GM19043 (cell line): ENCODE measurements at regions not wholly inside any gene's neighbourhood (a gene's known extent, or its start where the extent isn't known, plus 50 kb on each side); places are given as distances from the start of the nearest gene placed in this dataset.

ENCODE experiments used
- ATAC-seq: cut with Tn5 transposase; IDR thresholded peaks from one replicate; pipeline ENCODE4 v1.9.1; 2021; ENCODE audit warnings: low read depth; ENCODE audit not compliant: unreplicated experiment

DNA sequence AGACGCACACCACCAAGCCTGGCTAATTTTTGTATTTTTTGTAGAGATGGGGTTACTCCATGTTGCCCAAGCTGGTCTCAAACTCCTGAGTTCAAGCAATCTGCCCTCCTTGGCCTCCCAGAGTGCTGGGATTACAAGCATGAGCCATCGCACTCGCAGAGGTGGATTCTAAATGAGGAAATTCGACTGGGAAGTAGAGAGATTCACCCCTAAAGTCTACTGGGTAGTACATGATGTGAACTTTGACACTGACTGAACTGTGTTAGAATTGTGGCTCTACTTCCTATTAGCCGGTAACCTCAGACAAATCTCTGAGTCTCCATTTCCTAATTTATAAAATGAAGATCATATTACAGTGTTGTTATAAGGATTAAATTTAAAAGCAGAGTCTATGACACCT is 276.0 kb upstream of the NR5A2 start:
- no peak for ATAC-seq

DNA sequence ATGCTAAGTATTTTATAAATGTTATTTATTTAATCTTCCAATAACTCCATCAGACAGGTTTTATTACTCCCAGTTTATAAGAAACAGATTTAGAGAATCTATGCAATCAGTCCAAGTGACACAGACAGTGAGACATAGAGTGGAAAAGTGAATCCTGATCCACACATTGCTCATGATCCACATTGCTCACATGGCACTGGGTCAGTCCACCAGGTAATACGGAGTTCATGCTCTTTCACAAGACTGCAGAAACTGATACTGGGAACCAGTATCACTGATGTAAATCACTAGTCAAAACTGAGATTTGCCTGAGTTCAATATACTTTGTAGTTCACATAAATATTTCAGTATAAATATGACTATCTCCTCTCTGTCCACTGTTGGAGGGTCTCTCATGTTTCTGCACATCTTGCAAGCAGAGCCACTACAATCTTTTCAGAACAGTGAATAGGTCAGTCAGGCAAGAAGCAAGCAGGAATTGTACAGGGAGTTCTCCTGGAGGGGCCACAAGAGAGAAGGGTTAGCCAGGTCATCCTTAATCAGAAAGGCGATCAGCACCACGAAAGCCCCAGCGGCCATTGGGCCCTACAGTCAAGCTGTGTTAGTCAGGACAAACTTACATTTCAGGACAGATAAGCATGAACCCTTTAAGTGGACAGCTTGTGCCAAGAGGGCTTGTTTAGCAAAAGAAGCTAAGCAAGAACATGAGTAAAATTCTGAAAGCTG is 275.4 kb upstream of the NR5A2 start:
- no peak for ATAC-seq

DNA sequence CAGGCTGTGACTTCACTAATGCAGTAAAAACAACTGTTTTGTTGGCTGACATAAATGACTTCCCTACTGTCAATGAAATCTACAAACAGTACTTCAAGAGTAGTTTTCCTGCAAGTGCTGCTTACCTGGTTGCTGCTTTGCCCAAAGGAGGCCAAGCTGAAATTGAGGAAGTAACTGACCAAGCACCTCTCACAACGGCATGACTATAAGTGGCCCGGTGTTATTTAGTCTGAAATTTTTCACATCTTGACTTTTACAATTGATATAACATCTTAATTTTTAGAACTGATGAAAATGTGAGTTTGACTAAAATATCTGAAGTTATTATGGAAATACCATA is 274.9 kb upstream of the NR5A2 start:
- ATAC-seq: no peak

DNA sequence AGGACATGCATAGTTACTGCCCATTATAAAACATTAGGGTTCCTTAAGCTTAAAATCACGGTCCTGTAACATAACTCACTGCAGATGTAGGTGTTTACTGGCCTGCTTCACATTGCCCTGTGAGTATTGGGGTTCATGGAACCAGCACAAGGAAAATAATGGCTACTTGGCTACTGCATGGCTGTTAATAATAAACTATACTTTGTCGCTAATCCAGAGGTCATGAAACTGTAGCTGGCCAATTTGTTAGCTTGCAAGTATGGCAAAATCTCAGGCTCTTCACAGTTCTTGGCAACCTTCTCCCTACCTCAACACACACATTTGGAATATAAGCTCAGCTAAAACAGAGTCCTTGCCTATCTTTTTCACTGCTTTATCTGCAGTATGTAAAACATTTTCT is 274.0 kb upstream of the NR5A2 start:
- no peak for ATAC-seq

DNA sequence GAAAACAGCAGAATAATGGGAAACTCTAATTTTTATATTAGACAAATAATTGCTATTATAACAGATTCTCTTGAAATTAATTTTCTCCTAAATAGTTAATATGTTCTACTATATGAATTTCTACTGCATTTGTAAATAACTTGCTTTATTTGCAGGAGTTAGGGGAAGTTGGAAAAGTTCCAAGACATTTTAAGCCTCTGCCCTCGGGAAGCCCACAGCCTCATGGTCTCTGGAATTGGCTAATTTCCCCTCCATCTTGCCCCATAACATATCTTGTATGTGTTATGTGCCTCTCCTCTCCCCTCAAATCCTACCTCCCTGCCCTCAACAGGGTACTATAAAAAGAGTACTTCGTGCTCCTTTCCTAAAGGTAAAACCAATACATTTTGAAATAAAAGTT is 271.4 kb upstream of the NR5A2 start:
- ATAC-seq: no peak

DNA sequence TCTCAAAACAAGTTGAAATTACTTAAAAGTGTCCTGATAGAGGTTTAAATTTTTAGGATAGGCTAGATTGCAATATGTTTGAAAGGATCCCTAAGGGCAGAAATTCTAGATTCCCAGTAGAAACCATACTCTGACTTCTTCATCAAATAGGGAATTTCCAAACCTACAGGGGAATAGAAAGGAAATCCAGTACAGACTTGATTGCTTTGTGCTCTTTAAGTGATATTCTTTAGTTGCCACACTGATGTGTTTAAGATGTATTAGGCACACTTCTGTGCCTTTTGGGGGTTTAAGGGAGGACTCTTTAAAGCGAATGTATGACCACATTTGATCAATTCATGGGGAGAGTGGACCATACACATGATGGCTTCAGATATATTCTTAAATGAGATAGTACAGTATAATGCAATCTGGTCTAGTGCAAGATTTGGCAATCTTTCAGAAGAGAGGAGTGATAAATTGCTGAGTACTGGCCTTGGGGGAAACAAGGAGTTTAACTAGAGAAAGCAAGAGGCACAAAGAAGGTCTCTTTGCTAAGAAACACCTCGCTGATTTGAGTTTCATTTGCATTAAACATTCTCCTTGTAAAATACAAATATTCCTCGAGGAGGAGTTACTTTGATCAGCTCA is 268.8 kb upstream of the NR5A2 start:
- ATAC-seq: no peak

DNA sequence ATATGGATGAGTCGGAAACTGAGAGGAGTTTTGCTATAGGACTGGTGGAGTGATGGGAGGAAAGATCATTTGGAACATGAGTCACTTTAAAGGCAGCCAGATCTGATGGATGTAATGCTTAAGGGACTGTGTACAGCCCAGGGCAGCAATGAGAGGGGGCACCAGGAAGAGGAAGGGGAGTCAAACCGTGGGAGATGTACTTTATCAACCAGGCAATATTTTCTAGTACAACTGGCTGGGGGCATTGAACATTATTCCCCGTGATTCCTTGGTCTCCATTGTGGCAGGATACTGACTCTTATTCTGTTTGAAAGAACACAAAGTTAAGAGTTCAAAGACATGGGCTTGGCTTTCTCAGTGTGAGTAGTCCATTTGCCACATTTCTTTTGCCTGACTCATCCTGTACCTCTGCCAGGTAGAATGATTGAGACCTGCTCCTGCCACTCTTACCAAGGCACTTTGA is 268.2 kb upstream of the NR5A2 start:
- ATAC-seq: no peak

DNA sequence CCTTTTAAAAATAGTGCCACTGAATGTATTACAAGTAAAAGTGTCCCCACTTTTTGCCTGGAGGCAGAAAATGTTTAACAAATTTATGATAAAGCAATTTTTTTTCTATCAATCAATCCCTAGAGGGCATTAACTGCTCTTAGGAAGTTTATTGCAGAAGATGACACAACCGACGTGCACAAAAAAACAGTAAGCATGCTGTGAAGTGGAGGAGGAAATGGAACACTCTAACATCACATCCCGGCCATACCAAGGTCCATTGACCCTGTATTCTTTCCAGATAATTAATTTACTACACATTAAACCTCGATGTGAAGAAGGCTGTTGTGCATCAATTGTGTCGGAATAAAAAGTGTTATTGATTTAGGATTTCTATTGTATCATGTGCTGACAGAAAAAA is 264.9 kb upstream of the NR5A2 start:
- no peak for ATAC-seq

DNA sequence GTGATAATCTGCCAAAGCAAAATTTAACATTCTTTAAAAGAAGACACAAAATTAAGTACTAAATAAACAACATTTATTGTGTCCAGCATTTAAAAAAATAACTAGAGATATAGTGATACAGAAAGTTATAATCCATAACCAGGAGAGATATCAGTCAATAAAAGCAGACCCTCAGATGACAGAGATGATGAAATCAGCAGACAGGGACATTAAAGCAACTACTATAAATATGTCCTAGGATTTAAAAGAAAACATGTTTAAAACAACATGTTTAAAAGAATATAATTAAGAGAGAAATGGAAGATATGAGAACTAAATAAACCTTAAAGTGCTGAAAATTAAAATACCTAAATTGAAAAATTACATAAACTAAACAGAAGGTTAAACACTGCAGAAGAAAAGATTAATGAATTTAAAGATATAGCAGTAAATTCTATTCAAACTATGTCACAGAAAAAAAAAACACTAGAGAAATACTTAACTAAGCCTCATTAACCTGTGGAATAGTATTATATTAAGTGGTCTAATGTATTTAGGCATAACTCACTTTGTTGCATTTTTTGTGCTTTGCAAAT is 261.2 kb upstream of the NR5A2 start:
- ATAC-seq: no peak

DNA sequence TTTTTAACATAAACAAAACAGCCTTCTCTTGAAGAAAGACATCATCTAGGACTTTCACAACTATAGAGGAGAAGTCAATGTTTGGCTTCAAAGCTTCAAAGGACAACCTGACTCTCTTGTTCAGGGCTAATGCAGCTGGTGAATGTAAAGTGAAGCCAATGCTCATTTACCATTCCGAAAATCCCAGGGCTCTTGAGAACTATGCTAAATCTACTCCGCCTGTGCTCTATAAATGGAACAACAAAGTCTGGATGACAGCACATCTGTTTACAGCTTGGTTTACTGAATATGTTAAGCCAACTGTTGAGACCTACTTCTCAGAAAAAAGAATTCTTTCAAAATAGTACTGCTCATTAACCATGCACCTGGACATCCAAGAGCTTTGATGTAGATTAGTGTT is 259.8 kb upstream of the NR5A2 start:
- ATAC-seq: no peak

DNA sequence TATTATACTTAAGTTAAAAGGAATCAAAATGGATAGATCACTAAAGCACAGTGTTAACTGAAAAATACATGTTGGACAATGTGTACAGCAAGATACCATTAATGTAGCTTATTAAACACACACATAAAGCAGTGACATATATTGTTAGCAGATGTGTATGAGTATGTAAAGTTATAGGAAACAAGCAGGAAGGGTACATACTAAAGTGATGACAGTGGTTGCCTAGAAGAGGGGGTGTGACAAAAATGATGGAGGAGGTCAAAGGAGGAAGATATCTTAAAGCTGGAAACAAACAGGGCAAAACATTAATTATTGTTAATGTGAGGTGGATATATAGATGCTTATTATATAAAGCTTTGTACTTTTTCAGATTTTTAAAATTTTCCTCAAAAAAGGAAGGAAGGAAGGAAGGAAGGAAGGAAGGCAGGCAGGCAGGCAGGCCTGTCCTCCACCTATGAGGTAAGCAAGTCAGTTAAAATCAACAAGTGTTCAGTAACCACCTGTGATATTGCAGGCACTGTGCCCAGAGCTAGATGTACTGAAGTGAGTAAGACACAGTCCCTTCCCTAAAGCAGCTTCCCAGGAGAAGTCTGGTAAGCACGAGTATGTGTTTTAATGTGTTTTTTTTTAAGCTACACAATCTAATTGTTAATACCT is 252.9 kb upstream of the NR5A2 start:
- ATAC-seq: no peak

DNA sequence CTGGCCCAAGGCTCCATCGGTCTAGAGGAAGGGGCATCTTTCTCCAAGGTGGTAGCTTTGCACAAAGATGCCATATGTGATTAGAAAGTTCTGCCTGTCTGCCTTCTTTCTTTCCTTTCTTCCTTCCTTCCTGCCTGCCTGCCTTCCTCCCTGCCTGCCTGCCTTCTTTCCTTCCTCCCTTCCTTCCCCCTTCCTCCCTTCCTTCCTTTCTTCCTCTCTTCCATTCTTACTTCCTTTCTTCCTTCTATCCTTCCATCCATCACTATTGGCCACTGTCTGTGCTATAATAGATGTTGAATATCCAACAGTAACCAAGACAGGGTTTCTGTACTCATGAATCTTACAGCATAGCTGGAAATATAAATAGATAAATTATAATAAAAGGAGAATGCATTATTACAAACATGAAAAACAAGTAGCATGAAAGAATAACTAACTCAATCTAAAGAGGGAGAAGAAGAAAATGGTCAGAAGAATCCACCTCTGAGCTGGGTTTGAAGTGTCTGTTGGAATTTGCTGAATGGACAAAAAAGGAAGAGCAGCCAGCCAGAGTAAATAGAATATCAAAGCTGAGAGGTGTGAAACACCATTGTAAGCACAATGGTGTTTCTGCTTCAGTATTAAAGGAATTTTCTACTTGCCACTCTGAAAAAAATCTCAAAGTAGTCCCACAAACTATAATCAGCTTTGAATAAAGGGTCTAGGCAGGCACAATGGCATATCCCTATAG is 250.6 kb upstream of the NR5A2 start:
- ATAC-seq: no peak

DNA sequence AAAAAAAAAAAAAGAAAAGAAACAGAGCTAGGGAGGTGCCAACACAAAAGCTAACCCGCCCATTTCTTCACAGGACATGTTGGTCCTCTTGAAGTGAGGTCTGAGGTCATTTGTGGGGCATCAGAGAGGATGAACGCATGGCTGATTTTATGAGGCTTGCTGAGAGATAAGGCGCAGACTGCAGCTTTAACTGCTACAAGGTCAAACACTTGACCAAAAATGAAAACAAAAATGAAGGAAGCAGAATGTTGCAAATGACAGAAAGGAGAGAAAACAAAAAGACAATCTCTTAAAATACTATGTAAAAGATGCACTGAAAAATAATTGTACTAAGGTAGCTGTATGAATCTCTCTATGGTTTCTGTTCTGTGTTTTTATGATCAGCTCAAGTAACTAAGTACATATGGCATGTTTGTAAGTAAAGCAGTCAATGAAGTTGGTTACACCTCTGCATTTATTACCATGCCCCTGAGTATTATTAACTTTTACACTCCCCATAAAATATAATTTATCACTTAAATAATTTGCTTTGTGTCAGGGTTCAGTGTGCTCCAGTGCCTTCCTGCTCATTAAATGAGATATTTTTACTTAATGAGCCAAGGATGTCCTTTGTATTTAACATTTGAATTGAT is 249.1 kb upstream of the NR5A2 start:
- ATAC-seq: no peak

DNA sequence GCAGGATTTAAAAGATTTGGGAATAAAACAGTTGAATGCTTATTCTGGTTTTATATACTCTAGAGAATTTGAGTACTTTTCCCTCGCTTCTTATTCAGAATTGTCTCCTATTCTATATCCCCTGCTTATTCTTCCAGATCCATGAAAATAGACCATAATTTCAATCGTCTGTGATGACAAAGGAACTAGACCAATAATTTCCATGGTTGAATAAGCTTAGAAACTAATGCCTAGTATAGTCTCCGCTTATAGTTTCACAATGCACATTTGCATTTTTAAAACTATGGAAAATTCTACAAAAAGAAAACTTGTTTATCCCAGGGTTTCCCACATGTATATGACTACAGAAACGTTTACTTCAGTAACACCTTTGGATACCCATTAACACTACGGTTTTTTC is 247.4 kb upstream of the NR5A2 start:
- no peak for ATAC-seq

DNA sequence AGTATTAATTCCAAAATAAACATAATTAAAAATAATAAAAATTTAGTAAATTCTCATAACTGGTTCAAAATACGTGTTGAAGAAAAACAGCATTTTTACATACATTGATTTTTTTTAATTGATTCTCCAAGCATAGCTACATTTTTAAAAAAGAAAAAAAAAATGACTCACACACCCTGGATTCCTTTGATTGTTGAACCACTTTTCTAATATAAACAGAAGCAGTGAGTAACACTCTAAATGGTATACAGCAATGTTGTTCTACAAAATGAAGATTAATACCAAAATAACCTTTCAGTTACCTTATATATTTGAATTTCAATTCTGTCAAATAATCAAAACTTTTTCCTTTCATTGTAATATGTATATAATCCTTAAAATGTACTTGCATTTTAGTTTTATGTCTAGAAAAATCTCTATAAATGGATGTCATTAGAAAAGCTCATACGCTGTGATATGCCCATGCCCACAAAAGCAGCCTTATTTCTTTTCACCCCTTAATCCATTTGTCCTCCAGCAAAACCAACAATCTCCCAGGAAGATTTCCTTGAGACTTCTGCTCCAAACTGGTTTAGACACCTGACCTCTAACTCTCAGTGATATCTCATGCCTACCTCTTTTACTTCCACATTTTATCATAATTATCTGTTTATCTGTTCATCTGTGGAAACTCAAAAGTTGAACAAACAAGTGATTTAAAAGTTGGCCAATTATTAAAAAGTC is 246.4 kb upstream of the NR5A2 start:
- ATAC-seq: no peak

DNA sequence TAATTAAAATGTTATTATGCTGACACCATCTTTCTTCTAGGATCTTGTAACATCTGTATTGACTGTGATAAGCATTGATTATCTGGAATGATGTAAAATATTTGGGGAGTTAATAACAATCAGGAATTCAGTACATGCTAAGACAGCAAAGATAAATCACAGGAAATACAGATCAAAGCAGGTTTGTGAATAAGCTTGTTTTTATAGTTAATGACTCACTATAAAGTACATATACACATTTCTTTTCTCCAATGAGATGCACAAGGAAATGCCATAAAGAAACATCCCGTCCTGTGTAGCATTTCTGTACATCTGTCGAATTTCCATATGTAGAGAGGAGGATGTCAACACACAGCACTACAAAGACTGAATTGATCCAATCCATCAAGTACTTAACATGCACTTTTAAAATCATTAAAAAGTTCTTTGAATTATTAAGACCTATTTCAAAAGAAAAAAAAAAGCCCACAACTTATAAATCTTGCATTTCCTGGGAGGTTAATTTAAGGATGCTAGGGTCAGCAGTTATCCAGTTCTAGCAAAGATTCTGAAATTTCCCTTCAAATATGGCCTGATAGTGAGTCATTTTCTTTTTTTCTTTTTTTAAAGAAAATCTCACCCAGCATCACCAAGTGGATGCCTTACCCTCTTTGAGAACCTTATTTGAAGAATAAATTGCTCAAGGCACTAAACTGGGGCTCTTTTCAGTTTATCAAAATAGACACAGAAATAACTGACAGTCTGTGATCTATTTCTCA is 243.2 kb upstream of the NR5A2 start:
- no peak for ATAC-seq

DNA sequence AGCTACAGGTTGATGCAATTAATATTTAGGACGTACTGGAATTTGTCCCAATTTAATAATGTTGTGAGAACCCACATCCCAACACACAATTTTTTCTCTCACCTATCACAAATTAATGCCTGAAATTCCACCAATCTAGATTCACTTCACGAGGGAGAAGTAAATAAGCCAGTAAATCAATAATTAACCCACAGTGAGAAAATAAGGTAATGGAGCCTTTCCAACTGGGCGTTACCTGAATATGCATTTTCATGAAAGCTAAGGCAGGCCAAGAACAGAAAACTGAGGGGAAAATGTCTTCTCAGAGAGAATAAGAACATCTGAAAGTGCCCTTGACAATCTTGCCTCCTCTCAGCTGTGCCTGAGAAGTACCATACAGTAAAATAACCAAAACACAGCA is 240.8 kb upstream of the NR5A2 start:
- no peak for ATAC-seq

DNA sequence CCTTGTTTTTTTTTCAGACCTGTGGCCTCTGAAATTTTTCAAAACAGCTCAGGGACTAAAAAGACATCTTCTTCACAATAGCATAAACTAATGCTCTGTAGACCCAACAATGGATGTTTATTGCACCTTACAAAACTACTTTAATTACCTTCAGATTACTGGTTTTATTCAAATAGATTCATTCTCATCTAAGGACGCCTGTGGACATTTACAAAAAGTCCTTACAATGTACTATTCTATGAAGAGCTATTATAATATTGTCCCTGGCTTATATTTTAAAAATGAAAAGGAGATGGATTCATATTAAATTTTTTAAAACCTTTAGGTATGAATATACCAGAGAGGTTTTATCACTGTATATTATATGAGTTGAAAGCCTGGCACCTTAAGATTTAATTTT is 238.4 kb upstream of the NR5A2 start:
- ATAC-seq: no peak

DNA sequence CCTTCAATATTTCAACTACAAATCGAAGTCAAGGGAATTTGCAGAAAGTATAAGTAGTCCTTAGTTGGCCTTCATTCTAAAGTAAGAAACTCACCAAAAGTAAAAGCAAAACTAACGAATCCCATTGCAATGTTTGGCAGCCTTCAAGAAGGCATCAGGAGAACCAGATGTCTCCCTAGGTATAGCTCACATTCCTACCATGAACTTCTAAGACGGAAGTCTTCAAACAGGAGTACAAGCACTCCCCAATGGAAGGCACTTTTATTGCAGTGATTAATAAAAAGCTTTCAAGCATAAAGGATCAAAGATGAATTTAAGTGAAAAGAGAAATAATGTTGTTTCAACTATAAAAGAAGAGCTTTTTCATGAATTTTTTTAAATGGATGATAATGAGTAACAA is 236.0 kb upstream of the NR5A2 start:
- ATAC-seq: no peak
